PFSK-1 (cell line): ENCODE measurements at regions not wholly inside any gene's neighbourhood (a gene's known extent, or its start where the extent isn't known, plus 50 kb on each side); places are given as distances from the start of the nearest gene placed in this dataset.

ENCODE experiments used
- FOXP2 ChIP-seq: optimal IDR thresholded peaks from 2 replicates; pipeline ENCODE3; 2011; ENCODE audit warnings: borderline replicate concordance, control low read depth, inconsistent platforms; ENCODE audit not compliant: insufficient read depth; ENCODE audit errors: extremely low read length, extremely low read depth
- POLR2AphosphoS5 ChIP-seq: IDR thresholded peaks from 2 replicates; pipeline ENCODE4 v1.6.1; 2012; ENCODE audit warnings: low read depth, mild to moderate bottlenecking, control low read depth, low read length, moderate library complexity
- SIN3A ChIP-seq: IDR thresholded peaks from 2 replicates; pipeline ENCODE4 v1.6.1; 2012; ENCODE audit warnings: mild to moderate bottlenecking, low read length, moderate library complexity, borderline replicate concordance; ENCODE audit not compliant: insufficient read depth
- TAF1 ChIP-seq: IDR thresholded peaks from 2 replicates; pipeline ENCODE4 v1.6.1; 2012; ENCODE audit warnings: low read length, control low read depth, borderline replicate concordance; ENCODE audit not compliant: insufficient read depth
- TF ChIP-seq, protein P1 (sequence below), 2 experiments: IDR thresholded peaks; 2 replicates each; pipeline versions ENCODE4 v1.6.1 to v1.8.0; 2011 to 2012; ENCODE audit warnings: low read depth in 2 of 2, low read length in 2 of 2, control low read depth in 1 of 2, inconsistent platforms in 1 of 2, mild to moderate bottlenecking in 1 of 2, moderate library complexity in 1 of 2; ENCODE audit not compliant: insufficient read depth in 1 of 2

DNA sequence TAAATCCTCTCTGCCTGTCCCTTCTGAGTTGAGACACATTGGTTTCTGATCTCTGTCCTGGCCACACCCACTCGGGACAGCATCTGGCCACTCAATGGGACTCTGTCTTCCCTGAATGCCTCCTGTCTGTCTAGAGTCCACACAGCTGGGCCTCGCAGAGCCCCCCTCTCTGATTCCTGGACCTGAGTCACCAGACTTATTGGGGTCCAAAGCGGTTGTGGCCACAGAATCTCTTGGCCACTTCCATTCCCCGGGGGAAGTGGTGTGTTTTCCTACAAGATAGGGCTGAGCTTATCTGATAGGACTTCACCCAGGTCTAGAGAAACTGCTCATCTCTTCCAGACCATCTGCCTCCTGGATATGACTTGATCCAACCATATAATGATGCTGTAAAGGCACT lies 57.4 kb upstream of the WNT11 start:
- TF ChIP-seq SIN3A (no peak), POLR2AphosphoS5 (no peak), FOXP2 (no peak), TAF1 (no peak)
- TF ChIP-seq, protein P1, sequence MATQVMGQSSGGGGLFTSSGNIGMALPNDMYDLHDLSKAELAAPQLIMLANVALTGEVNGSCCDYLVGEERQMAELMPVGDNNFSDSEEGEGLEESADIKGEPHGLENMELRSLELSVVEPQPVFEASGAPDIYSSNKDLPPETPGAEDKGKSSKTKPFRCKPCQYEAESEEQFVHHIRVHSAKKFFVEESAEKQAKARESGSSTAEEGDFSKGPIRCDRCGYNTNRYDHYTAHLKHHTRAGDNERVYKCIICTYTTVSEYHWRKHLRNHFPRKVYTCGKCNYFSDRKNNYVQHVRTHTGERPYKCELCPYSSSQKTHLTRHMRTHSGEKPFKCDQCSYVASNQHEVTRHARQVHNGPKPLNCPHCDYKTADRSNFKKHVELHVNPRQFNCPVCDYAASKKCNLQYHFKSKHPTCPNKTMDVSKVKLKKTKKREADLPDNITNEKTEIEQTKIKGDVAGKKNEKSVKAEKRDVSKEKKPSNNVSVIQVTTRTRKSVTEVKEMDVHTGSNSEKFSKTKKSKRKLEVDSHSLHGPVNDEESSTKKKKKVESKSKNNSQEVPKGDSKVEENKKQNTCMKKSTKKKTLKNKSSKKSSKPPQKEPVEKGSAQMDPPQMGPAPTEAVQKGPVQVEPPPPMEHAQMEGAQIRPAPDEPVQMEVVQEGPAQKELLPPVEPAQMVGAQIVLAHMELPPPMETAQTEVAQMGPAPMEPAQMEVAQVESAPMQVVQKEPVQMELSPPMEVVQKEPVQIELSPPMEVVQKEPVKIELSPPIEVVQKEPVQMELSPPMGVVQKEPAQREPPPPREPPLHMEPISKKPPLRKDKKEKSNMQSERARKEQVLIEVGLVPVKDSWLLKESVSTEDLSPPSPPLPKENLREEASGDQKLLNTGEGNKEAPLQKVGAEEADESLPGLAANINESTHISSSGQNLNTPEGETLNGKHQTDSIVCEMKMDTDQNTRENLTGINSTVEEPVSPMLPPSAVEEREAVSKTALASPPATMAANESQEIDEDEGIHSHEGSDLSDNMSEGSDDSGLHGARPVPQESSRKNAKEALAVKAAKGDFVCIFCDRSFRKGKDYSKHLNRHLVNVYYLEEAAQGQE (IDR thresholded peaks at IDR 0.05; ENCODE audit: insufficient read depth in 1 of 2, low read depth in 2 of 2, low read length in 2 of 2): no peak

DNA sequence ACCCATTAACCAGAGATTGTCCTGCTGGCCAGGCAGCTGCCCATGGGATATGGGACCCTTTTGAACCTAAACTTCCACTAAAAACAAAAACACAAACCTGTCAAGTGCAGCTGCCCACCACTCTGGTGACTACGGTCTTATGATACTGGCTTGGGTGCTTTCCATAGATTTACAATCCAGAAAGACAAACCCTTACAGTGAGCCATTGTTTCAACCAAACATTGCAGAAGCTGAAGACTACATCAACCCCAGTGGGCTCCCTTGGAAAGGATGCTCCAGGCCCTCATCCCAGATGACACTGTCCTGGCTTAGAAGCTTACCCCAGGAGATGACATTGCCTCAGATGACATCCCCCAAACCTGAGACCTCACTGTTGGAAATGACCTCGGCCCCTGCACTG lies 56.9 kb upstream of the WNT11 start:
- TF ChIP-seq POLR2AphosphoS5: no peak
- TF ChIP-seq SIN3A: no peak
- TF ChIP-seq FOXP2: no peak
- TF ChIP-seq TAF1: no peak
- TF ChIP-seq, protein P1 (IDR thresholded peaks at IDR 0.05; ENCODE audit: insufficient read depth in 1 of 2, low read depth in 2 of 2, low read length in 2 of 2): no peak

DNA sequence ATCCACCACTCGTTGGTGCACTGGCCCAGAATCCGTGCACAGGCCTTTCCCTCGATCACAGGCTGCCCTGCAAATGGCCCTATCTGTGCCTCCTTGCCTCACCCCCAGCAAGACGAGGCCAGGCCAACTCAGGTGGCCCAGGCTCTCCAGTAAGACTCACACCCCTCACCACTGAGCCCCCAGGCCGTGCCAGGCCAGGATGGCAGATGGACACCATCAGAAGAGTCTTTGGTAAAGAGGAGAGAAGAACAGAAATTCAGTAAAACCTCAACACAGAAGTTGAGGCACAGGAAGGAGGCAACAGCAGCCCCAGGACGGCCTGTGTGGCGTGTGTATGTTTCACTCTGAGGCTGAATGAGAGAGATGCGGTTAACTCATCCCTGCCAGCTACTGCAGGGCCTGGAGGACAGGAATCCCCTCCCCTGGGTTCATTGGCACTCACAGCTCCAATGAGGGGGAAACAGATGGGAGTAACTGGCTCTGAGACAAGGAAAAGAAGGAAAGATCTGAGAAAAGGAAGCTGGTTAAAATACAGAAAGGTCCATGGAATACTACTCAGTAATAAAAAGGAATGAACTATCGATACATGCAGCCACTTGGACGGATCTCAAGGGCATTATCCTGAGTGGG lies 54.1 kb upstream of the WNT11 start:
- TF ChIP-seq POLR2AphosphoS5 (no peak), TAF1 (no peak), SIN3A (no peak), FOXP2 (no peak)
- TF ChIP-seq, protein P1 (IDR thresholded peaks at IDR 0.05; ENCODE audit: insufficient read depth in 1 of 2, low read depth in 2 of 2, low read length in 2 of 2): no peak

GRCh38 chr11:76259299-76259908 lies 53.1 kb upstream of the WNT11 start:
- TF ChIP-seq FOXP2 (no peak), SIN3A (no peak), POLR2AphosphoS5 (no peak), TAF1 (no peak)
- TF ChIP-seq, protein P1 (IDR thresholded peaks at IDR 0.05; ENCODE audit: insufficient read depth in 1 of 2, low read depth in 2 of 2, low read length in 2 of 2): no peak
